GM21526 (cell line): ENCODE measurements at regions not wholly inside any gene's neighbourhood (a gene's known extent, or its start where the extent isn't known, plus 50 kb on each side); places are given as distances from the start of the nearest gene placed in this dataset.

Source experiments
- ATAC-seq: cut with Tn5 transposase; IDR thresholded peaks from one replicate; pipeline ENCODE4 v1.9.1; 2021; ENCODE audit warnings: moderate library complexity; ENCODE audit not compliant: unreplicated experiment, low FRiP score

GRCh38 chr2:160862226-160862625 lies 298.0 kb upstream of the TANK start:
- ATAC-seq, result no peak

- ATAC-seq, result no peak
Observed at GRCh38 chr2:160868891-160869290, 291.3 kb upstream of the TANK start.

GRCh38 chr2:160869411-160869810 lies 290.8 kb upstream of the TANK start:
- no peak for ATAC-seq

GRCh38 chr2:160870729-160871465 lies 289.3 kb upstream of the TANK start:
- ATAC-seq, result no peak

DNA sequence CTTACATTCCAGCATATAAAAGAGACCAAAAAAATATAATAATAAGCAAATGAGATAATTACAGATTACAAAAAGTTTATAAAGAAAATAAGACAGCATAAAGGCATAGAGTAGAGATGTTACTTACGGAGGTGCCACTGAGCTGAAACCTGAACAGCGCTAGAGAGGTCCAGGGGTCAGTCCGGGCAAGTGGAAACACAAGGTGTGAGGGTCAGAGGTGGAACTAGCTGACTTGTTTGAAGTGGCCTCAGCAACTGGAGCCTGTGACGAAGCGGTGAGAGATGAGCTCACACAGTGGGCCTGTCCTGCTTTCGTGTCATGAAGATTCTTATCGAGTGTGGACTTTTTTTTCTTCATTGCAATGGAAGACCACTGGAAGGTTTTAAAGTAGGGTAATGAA lies 288.3 kb upstream of the TANK start:
- ATAC-seq, result no peak

DNA sequence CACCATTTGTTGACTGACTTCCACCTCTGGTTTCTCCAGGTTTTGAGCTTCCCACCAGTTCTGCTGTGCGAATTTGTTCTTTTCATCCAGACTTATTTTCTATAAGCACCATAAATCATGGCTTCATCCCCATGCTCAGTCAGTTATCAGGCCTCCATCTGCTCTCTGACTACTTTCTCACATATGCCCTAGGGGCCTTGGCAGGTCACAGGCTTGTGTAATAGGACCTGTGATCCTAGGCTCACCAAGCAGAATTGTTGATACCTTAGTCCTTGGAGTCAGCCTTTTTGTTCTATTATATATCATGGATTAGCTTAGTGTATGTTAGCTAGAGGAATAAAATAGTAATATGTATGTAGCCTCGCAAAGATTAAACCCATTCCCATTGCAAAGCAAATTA lies 284.2 kb upstream of the TANK start:
- ATAC-seq, result no peak

- no peak for ATAC-seq
Observed at GRCh38 chr2:160876765-160877164, 283.5 kb upstream of the TANK start.

GRCh38 chr2:160878618-160879017 lies 281.6 kb upstream of the TANK start:
- no peak for ATAC-seq

DNA sequence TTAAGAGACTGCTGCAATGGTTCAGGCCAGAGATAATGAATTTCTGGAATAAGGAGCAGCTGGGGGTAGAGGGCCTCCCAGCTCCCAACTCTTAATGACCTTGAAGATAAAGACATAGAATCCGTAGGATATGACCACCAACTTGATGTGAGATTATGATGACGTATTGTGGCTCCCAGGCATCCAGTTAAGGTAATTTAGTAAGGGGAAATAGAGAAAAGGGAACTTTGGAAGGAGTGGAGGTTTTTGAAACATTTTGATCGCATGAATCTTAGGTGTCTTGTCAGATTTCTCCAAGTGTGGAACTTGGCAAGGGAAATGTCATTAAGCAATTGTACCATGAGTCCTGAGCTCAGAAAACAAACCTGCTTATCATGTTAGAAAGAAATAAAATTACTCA lies 277.3 kb upstream of the TANK start:
- no peak for ATAC-seq

GRCh38 chr2:160884056-160884455 lies 276.2 kb upstream of the TANK start:
- no peak for ATAC-seq

GRCh38 chr2:160889439-160890170 lies 270.6 kb upstream of the TANK start:
- no peak for ATAC-seq

GRCh38 chr2:160890667-160891352 lies 269.4 kb upstream of the TANK start:
- no peak for ATAC-seq

DNA sequence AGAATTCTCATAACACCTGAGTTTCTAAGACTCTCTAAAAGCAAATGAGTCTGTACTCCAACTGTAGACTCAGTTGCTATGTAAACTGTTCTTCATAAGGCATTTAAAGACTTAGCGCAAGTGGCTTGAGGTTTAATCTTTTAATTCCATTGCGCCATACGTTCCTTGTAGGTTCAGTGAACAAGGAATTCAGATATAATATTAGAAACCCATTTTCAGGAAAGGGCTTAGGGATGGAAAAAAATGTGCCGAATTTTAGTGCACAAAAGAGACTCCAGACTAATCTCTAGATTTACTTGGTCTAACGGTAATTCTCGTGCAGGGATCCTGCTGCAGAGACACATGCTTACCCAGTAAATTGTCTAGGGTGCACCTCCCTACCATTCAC lies 268.9 kb upstream of the TANK start:
- ATAC-seq, result no peak

DNA sequence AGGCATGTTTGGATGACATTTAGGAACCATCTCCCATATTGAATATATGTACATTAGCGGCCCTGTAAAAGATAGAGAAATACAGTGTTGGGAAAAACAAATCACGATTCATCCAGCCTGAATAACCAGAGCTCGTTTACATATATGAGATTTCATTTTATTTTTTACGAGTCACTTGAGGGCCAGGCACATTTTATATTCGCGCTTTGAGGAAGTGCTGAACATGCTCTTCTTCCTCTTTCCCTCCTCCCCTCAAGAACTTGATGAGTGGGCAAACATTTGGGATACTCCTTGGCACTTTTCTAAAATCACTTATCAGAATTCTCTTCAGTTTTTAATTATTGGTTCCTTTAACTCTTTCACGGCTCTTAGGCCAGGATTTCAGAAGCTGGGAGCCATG lies 268.0 kb upstream of the TANK start:
- no peak for ATAC-seq

GRCh38 chr2:160893581-160893980 lies 266.6 kb upstream of the TANK start:
- no peak for ATAC-seq

- no peak for ATAC-seq
Observed at GRCh38 chr2:160898581-160899307, 261.5 kb upstream of the TANK start.

DNA sequence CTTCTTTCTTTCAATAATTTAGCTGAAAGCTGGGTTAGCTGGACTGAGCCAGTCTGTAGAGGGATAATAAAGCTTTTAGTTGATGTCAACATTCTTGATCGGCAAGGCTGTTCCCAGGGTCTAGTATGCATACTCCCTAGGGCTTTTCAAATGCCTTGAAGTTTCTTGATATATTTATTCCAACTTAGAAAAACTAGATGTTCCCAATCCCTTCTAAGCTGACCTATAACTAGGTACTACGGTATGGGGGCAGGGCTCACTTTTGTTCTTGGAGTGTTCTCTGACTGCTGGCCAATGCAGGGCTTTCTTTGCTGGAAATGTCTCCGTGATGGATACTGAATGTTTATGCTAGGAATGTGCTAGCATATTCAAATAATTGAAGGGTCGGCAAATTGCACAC lies 258.6 kb upstream of the TANK start:
- no peak for ATAC-seq

- ATAC-seq, result no peak
Observed at GRCh38 chr2:160905862-160906261, 254.4 kb upstream of the TANK start.

- ATAC-seq, result no peak
Observed at GRCh38 chr2:160906878-160907277, 253.3 kb upstream of the TANK start.

DNA sequence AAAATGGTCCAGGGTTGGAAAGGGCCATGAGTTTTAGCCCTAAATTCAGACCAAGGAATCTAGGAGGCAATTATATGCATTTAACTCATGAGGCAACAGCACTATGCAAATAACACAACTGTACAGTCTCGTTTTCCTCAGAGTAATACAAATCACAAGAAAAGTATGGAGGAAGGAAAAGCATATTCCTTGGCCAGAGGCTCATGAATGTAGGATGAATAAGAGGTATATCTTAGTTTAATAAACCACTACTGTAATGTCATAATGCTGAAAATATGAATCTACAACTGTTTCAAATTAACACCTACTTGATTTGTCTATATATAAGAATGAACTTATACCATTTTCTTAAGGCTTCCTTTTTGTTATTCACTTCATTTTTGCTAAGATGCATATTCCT lies 252.5 kb upstream of the TANK start:
- no peak for ATAC-seq

DNA sequence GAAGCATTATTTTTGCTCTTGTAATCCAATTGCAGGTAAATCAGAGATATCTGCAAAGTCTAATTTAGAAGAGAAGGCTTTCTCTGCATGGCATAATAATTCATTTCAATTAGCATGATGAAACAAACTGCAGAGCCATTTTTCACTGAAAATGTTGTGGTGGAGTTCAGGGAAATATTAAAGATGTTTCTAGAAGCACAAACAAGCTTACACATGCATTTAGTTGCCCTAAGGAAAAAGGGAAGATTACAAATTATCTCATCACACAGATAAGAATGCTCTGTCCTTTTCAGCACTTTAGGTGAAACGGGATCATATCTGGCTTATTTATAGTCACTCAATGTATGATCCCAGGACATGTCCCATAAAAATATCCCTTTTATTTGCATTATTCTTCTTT lies 252.1 kb upstream of the TANK start:
- ATAC-seq, result no peak
